GM12878 (cell line): ENCODE measurements at regions not wholly inside any gene's neighbourhood (a gene's known extent, or its start where the extent isn't known, plus 50 kb on each side); places are given as distances from the start of the nearest gene placed in this dataset.

ENCODE experiments used
- ATAC-seq: fragments of 200-7000 bp; cut with Tn5 transposase; 3 replicates; pipeline ENCODE4 v1.9.1; 2020; ENCODE audit warnings: mild to moderate bottlenecking, moderate library complexity
- BruUV-seq: library from RNA; stranded (reverse); fragments of 400-500 nt; replicated peaks from 2 replicates; lab custom pipeline; 2021; lab: Mats Ljungman, UMichigan
- CTCF ChIA-PET: fragments of 300-600 bp; sonication (Branson Sonifier 250); formaldehyde crosslinking; extraction: SDS; loops from one replicate; lab custom pipeline; 2021; ENCODE audit warnings: inconsistent platforms; lab: Yijun Ruan, JAX
- POLR2A ChIA-PET: fragments of 350-600 bp; formaldehyde crosslinking; extraction: SDS; loops from one replicate; lab custom pipeline; 2021; ENCODE audit warnings: inconsistent platforms; lab: Charles Lee
- RAD21 ChIA-PET: fragments of 300-600 bp; sonication (Branson Sonifier 250); formaldehyde crosslinking; loops from one replicate; lab custom pipeline; 2023; ENCODE audit warnings: antibody characterized with exemption; ENCODE audit not compliant: unreplicated experiment; lab: Charles Lee
- SMC1A ChIA-PET: fragments of 300-600 bp; sonication (Branson Sonifier 250); formaldehyde crosslinking; loops from one replicate; lab custom pipeline; 2023; ENCODE audit not compliant: unreplicated experiment, uncharacterized antibody; lab: Charles Lee
- DNase-seq: peaks from one replicate; pipeline ENCODE4 v3.0.0-alpha.2; 2011; ENCODE audit warnings: low read depth, low spot score
- FAIRE-seq: peaks from 3 replicates; lab custom pipeline; 2011; peaks lifted over from hg19 to GRCh38; lab: Jason Lieb, UNC
- H2AFZ ChIP-seq: 2 replicates; pipeline ENCODE4 v1.6.0; 2011; ENCODE audit warnings: low read depth, low read length, control low read depth; ENCODE audit not compliant: control insufficient read depth
- H3K27ac ChIP-seq: 2 replicates; pipeline ENCODE4 v1.5.1; 2011; ENCODE audit warnings: control low read depth; ENCODE audit not compliant: control insufficient read depth, insufficient read depth
- H3K27me3 ChIP-seq, 2 experiments: replicated peaks in 1 of 2; 2 replicates each; pipeline versions ENCODE4 v1.6.0 to v1.6.1; 2011; ENCODE audit warnings: low read length in 1 of 2; ENCODE audit not compliant: control insufficient read depth in 2 of 2, insufficient read depth in 2 of 2
- H3K36me3 ChIP-seq, 2 experiments: 2 replicates each; pipeline ENCODE4 v1.5.1; 2011; ENCODE audit warnings: low read length in 1 of 2; ENCODE audit not compliant: control insufficient read depth in 2 of 2, insufficient read depth in 2 of 2
- H3K4me1 ChIP-seq: 2 replicates; pipeline ENCODE4 v1.6.1; 2011; ENCODE audit warnings: mild to moderate bottlenecking, low read length, moderate library complexity, mixed read lengths; ENCODE audit not compliant: control insufficient read depth, insufficient read depth
- H3K4me2 ChIP-seq: 2 replicates; pipeline ENCODE4 v1.6.0; 2011; ENCODE audit warnings: control low read depth; ENCODE audit not compliant: control insufficient read depth, insufficient read depth
- H3K4me3 ChIP-seq: fragments of 200-600 bp; sonication (generic); 2 replicates; pipeline ENCODE4 v1.5.1; 2016
- H3K79me2 ChIP-seq: 2 replicates; pipeline ENCODE4 v1.6.0; 2011; ENCODE audit warnings: low read length; ENCODE audit not compliant: control insufficient read depth, insufficient read depth
- H3K9ac ChIP-seq: 2 replicates; pipeline ENCODE4 v1.8.0; 2011; ENCODE audit warnings: low read length, control low read depth, mixed read lengths; ENCODE audit not compliant: control insufficient read depth, insufficient read depth
- H3K9me3 ChIP-seq: replicated peaks from 3 replicates; pipeline ENCODE4 v1.5.1; 2011; ENCODE audit warnings: mild to moderate bottlenecking, low read length; ENCODE audit not compliant: control insufficient read depth, insufficient read depth
- H4K20me1 ChIP-seq: 2 replicates; pipeline ENCODE4 v1.6.0; 2011; ENCODE audit not compliant: control insufficient read depth, insufficient read depth
- ATF3 ChIP-seq: IDR thresholded peaks from 2 replicates; pipeline ENCODE4 v1.6.1; 2011; ENCODE audit warnings: low read depth, mild to moderate bottlenecking, low read length, moderate library complexity, borderline replicate concordance; ENCODE audit errors: extremely low read depth
- ATF7 ChIP-seq: fragments of 450-650 bp; IDR thresholded peaks from 2 replicates; pipeline ENCODE4 v1.6.1; 2016; ENCODE audit warnings: low read depth, mild to moderate bottlenecking
- BHLHE40 ChIP-seq, 2 experiments: fragments of 450-650 bp in 1 of 2; IDR thresholded peaks; 2 replicates each; pipeline ENCODE4 v1.6.1; 2011 to 2017; ENCODE audit warnings: low read depth in 2 of 2, borderline replicate concordance in 1 of 2, improper control_type of control experiment in 1 of 2, low read length in 1 of 2, mild to moderate bottlenecking in 1 of 2
- CHD1 ChIP-seq: IDR thresholded peaks from 2 replicates; pipeline ENCODE4 v1.6.1; 2012; ENCODE audit warnings: low read depth, low read length, improper control_type of control experiment
- ETV6 ChIP-seq, 2 experiments: fragments of 450-650 bp in 1 of 2; IDR thresholded peaks in 1 of 2; conservative IDR thresholded peaks in 1 of 2; 2 replicates each; pipeline ENCODE4 v1.6.1; 2014; ENCODE audit warnings: antibody characterized with exemption in 1 of 2, borderline replicate concordance in 1 of 2, low read depth in 1 of 2, mild to moderate bottlenecking in 1 of 2, moderate library complexity in 1 of 2
- EZH2 ChIP-seq: IDR thresholded peaks from 2 replicates; pipeline ENCODE4 v1.6.1; 2012; ENCODE audit warnings: low read depth, mild to moderate bottlenecking, control low read depth, inconsistent platforms, low read length, borderline replicate concordance; ENCODE audit not compliant: control insufficient read depth
- FOXM1 ChIP-seq: IDR thresholded peaks from 2 replicates; pipeline ENCODE4 v1.6.1; 2012; ENCODE audit warnings: low read depth, mild to moderate bottlenecking, inconsistent platforms, low read length, moderate library complexity
- GATAD2B ChIP-seq: fragments of 450-650 bp; conservative IDR thresholded peaks from 2 replicates; pipeline ENCODE4 v1.6.1; 2017; ENCODE audit warnings: low read depth, mild to moderate bottlenecking, moderate library complexity
- HDAC6 ChIP-seq: fragments of 200-600 bp; sonication (generic); IDR thresholded peaks from one replicate; pipeline ENCODE4 v1.8.0; 2017; ENCODE audit warnings: antibody characterized with exemption; ENCODE audit not compliant: unreplicated experiment
- HDGF ChIP-seq: fragments of 450-650 bp; IDR thresholded peaks from 2 replicates; pipeline ENCODE4 v1.6.1; 2016; ENCODE audit warnings: antibody characterized with exemption
- IRF4 ChIP-seq: IDR thresholded peaks from 2 replicates; pipeline ENCODE4 v1.6.1; 2011; ENCODE audit warnings: low read depth, low read length
- NBN ChIP-seq: fragments of 450-650 bp; IDR thresholded peaks from 2 replicates; pipeline ENCODE4 v1.6.1; 2016
- POLR2AphosphoS5 ChIP-seq: IDR thresholded peaks from 2 replicates; pipeline ENCODE4 v1.6.1; 2011; ENCODE audit warnings: mild to moderate bottlenecking, low read length, inconsistent platforms
- SKIL ChIP-seq: fragments of 450-650 bp; IDR thresholded peaks from 2 replicates; pipeline ENCODE4 v1.6.1; 2017; ENCODE audit warnings: mild to moderate bottlenecking, low read depth, inconsistent platforms; ENCODE audit not compliant: poor library complexity, severe bottlenecking
- SMARCA5 ChIP-seq: fragments of 450-650 bp; IDR thresholded peaks from 2 replicates; pipeline ENCODE4 v1.6.1; 2017; ENCODE audit warnings: mild to moderate bottlenecking
- SREBF2 ChIP-seq: IDR thresholded peaks from 2 replicates; pipeline ENCODE4 v1.6.1; 2012; ENCODE audit warnings: mild to moderate bottlenecking, low read length
- STAT1 ChIP-seq: fragments of 450-650 bp; conservative IDR thresholded peaks from 2 replicates; pipeline ENCODE4 v1.6.1; 2014; ENCODE audit warnings: antibody characterized with exemption, mild to moderate bottlenecking
- YY1 ChIP-seq: IDR thresholded peaks from 2 replicates; pipeline ENCODE4 v1.6.1; 2011; ENCODE audit warnings: low read depth, mild to moderate bottlenecking, low read length
- WGBS: methylation state at CpG from one replicate; pipeline ENCODE4 v1.1.6; 2016; ENCODE audit warnings: low lambda C conversion rate; ENCODE audit not compliant: insufficient replicate concordance, insufficient coverage; ENCODE audit errors: missing lambda C conversion rate; 5-methylcytosine and 5-hydroxymethylcytosine counted together
- in situ Hi-C: fragments of 300-500 bp; cut with MboI; formaldehyde crosslinking; loops from 9 replicates; pipeline ENCODE4 v1.14.3; 2018; ENCODE audit warnings: mixed read lengths
- intact Hi-C: fragments of 100-400 bp; cut with micrococcal nuclease; formaldehyde crosslinking; loops from one replicate; pipeline ENCODE4 v1.14.2; 2022; ENCODE audit not compliant: unreplicated experiment

GRCh38 chr9:108262836-108263235, 593.0 kb downstream of the ACTL7B start:
- Histone ChIP-seq H3K4me1 (no peaks in the 10 kb centered on the region), H4K20me1 (no peaks in the 10 kb centered on the region), H3K36me3 (no peaks in the 10 kb centered on the region), H3K27ac (no peak overlapping the region)
- intact Hi-C loops: no loop called here
- RAD21 ChIA-PET: no interaction called here
- TF ChIP-seq ETV6 (conservative IDR thresholded peaks at IDR 0.05 in 1 of 2, IDR thresholded peaks at IDR 0.05 in 1 of 2; ENCODE audit: borderline replicate concordance in 1 of 2, low read depth in 1 of 2) (no peak), CHD1 (no peak), POLR2AphosphoS5 (no peak), FOXM1 (no peak), GATAD2B (no peak), SMARCA5 (no peak), HDAC6 (no peak), EZH2 (no peak), YY1 (no peak), SKIL (no peak), SREBF2 (no peak), IRF4 (no peak), ATF7 (no peak), STAT1 (no peak), ATF3 (no peak), BHLHE40 (IDR thresholded peaks at IDR 0.05; ENCODE audit: borderline replicate concordance in 1 of 2, low read depth in 2 of 2, low read length in 1 of 2) (no peak), HDGF (no peak), NBN (no peak)
- TF ChIP-seq, all 136 proteins: peak for 0
- Histone ChIP-seq H3K9me3 (no peaks in the 10 kb centered on the region), H3K4me2 (no peak overlapping the region), H3K4me3 (no peak overlapping the region), H2AFZ (no peak overlapping the region), H3K9ac (no peak overlapping the region), H3K79me2 (no peaks in the 10 kb centered on the region), H3K27me3 (no peaks in the 10 kb centered on the region)
- ChIA-PET SMC1A (no interaction called here), CTCF (interaction anchor here (0.6 kb wide), 1 partner anchor 22 kb away, joined by 3 read pairs; no protein-coding TSS in a partner anchor), POLR2A (no interaction called here)
- FAIRE-seq (no peak), ATAC-seq (no peak), DNase-seq (no peak)
- 88% methylated on average over 9 of the region's 9 CpGs for WGBS
- BruUV-seq: no TSS peak
- in situ Hi-C loops: loop anchor here (25.0 kb wide), 1 partner anchor 776 kb away; the partner anchor contains the start of gene KLF4
